GM23338 (cell line): ENCODE measurements at regions not wholly inside any gene's neighbourhood (a gene's known extent, or its start where the extent isn't known, plus 50 kb on each side); places are given as distances from the start of the nearest gene placed in this dataset.

ENCODE experiments used
- ATAC-seq: fragments of 200-7000 bp; cut with Tn5 transposase; 3 replicates; pipeline ENCODE4 v1.9.1; 2020
- DNase-seq: peaks from one replicate; pipeline ENCODE4 v3.0.0-alpha.2; 2015; ENCODE audit warnings: low spot score
- H2AFZ ChIP-seq: fragments of 200-600 bp; sonication (generic); 2 replicates; pipeline ENCODE4 v1.8.0; 2016; ENCODE audit warnings: antibody characterized with exemption, mild to moderate bottlenecking, moderate library complexity
- H3F3A ChIP-seq: fragments of 200-600 bp; sonication (generic); replicated peaks from 2 replicates; pipeline ENCODE4 v1.8.0; 2017; ENCODE audit warnings: antibody characterized with exemption, mixed run types, low read depth
- H3K27ac ChIP-seq: fragments of 200-600 bp; sonication (generic); 2 replicates; pipeline ENCODE4 v1.6.1; 2016; ENCODE audit warnings: low read depth
- H3K27me3 ChIP-seq: fragments of 200-600 bp; sonication (generic); 2 replicates; pipeline ENCODE4 v1.8.0; 2016; ENCODE audit warnings: mild to moderate bottlenecking, mixed run types, moderate library complexity; ENCODE audit not compliant: insufficient read depth
- H3K36me3 ChIP-seq: fragments of 200-600 bp; sonication (generic); 2 replicates; pipeline ENCODE4 v1.8.0; 2016; ENCODE audit warnings: mild to moderate bottlenecking; ENCODE audit not compliant: insufficient read depth
- H3K4me1 ChIP-seq: fragments of 200-600 bp; sonication (generic); 2 replicates; pipeline ENCODE4 v1.8.0; 2016; ENCODE audit warnings: mild to moderate bottlenecking, moderate library complexity; ENCODE audit not compliant: insufficient read depth
- H3K4me2 ChIP-seq: fragments of 200-600 bp; sonication (generic); 2 replicates; pipeline ENCODE4 v1.7.1; 2017; ENCODE audit warnings: mixed run types
- H3K4me3 ChIP-seq: fragments of 200-600 bp; sonication (generic); 2 replicates; pipeline ENCODE4 v1.6.1; 2016; ENCODE audit warnings: mixed run types
- H3K79me2 ChIP-seq: fragments of 200-600 bp; sonication (generic); replicated peaks from 2 replicates; pipeline ENCODE4 v1.8.0; 2017; ENCODE audit warnings: mild to moderate bottlenecking; ENCODE audit not compliant: insufficient read depth
- H3K9me2 ChIP-seq: fragments of 200-600 bp; sonication (generic); 2 replicates; pipeline ENCODE4 v1.8.0; 2017; ENCODE audit not compliant: insufficient read depth
- H4K20me1 ChIP-seq: fragments of 200-600 bp; sonication (generic); replicated peaks from 2 replicates; pipeline ENCODE4 v1.8.0; 2017; ENCODE audit warnings: mild to moderate bottlenecking; ENCODE audit not compliant: insufficient read depth
- H3K27ac Mint-ChIP-seq: 2 replicates; pipeline ENCODE4 v1.8.0; 2020; ENCODE audit warnings: inconsistent platforms, mild to moderate bottlenecking, moderate library complexity, mixed read lengths
- H3K27me3 Mint-ChIP-seq: 3 replicates; pipeline ENCODE4 v1.8.0; 2022; ENCODE audit warnings: low read depth, mild to moderate bottlenecking, moderate library complexity, mixed read lengths, inconsistent platforms; ENCODE audit not compliant: insufficient read depth, poor library complexity
- H3K36me3 Mint-ChIP-seq: 3 replicates; pipeline ENCODE4 v1.8.0; 2021; ENCODE audit warnings: low read depth, mild to moderate bottlenecking, inconsistent platforms, moderate library complexity, mixed read lengths
- H3K4me1 Mint-ChIP-seq: 3 replicates; pipeline ENCODE4 v1.8.0; 2020; ENCODE audit warnings: mild to moderate bottlenecking, inconsistent platforms, mixed read lengths
- H3K4me3 Mint-ChIP-seq: 3 replicates; pipeline ENCODE4 v1.8.0; 2021; ENCODE audit warnings: moderate library complexity, mild to moderate bottlenecking, inconsistent platforms, mixed read lengths
- H3K9me3 Mint-ChIP-seq: 3 replicates; pipeline ENCODE4 v1.8.0; 2020; ENCODE audit warnings: moderate library complexity, mild to moderate bottlenecking, inconsistent platforms, mixed read lengths
- CREB1 ChIP-seq: fragments of 250-450 bp; sonication (Bioruptor Pico); IDR thresholded peaks from 2 replicates; pipeline ENCODE4 v1.5.0; 2020; ENCODE audit warnings: low read depth, mild to moderate bottlenecking, moderate library complexity
- EZH2 ChIP-seq: fragments of 200-600 bp; sonication (generic); IDR thresholded peaks from one replicate; pipeline ENCODE4 v1.8.0; 2017; ENCODE audit warnings: antibody characterized with exemption, mild to moderate bottlenecking, low read depth; ENCODE audit not compliant: unreplicated experiment
- EZH2phosphoT487 ChIP-seq: fragments of 200-600 bp; sonication (generic); IDR thresholded peaks from one replicate; pipeline ENCODE4 v1.8.1; 2018; ENCODE audit warnings: antibody characterized with exemption; ENCODE audit not compliant: unreplicated experiment
- JUNB ChIP-seq: IDR thresholded peaks from one replicate; pipeline ENCODE4 v1.6.1; 2016; ENCODE audit warnings: antibody characterized with exemption; ENCODE audit not compliant: unreplicated experiment
- NANOG ChIP-seq: IDR thresholded peaks from 2 replicates; pipeline ENCODE4 v1.6.1; 2016; ENCODE audit warnings: antibody characterized with exemption, borderline replicate concordance
- POLR2AphosphoS5 ChIP-seq: IDR thresholded peaks from 2 replicates; pipeline ENCODE4 v1.6.1; 2016; ENCODE audit warnings: antibody characterized with exemption, low read depth
- STAT1 ChIP-seq: IDR thresholded peaks from one replicate; pipeline ENCODE4 v1.6.1; 2016; ENCODE audit warnings: antibody characterized with exemption; ENCODE audit not compliant: unreplicated experiment
- ZNF114 ChIP-seq: fragments of 250-450 bp; sonication (Bioruptor Pico); IDR thresholded peaks from 2 replicates; pipeline ENCODE4 v1.5.0; 2020; ENCODE audit warnings: mild to moderate bottlenecking, moderate library complexity
- ZNF331 ChIP-seq: fragments of 250-450 bp; sonication (Bioruptor Pico); IDR thresholded peaks from 2 replicates; pipeline ENCODE4 v1.5.0; 2020; ENCODE audit warnings: low read depth, mild to moderate bottlenecking, moderate library complexity
- TF ChIP-seq, protein P1 (sequence below), 2 experiments: fragments of 200-600 bp in 1 of 2; sonication (generic) in 1 of 2; conservative IDR thresholded peaks; 2 replicates each; pipeline versions ENCODE4 v1.5.1 to v1.6.1; 2016 to 2017; ENCODE audit warnings: antibody characterized with exemption in 2 of 2, low read depth in 2 of 2, mild to moderate bottlenecking in 2 of 2, moderate library complexity in 1 of 2
- TF ChIP-seq, protein P2 (sequence below): IDR thresholded peaks from 2 replicates; pipeline ENCODE4 v1.6.1; 2016; ENCODE audit warnings: antibody characterized with exemption
- TF ChIP-seq, protein P3 (sequence below): IDR thresholded peaks from one replicate; pipeline ENCODE4 v1.6.1; 2018; ENCODE audit warnings: antibody characterized with exemption; ENCODE audit not compliant: unreplicated experiment
- TF ChIP-seq, protein P4 (sequence below): fragments of 250-450 bp; sonication (Bioruptor Pico); IDR thresholded peaks from 2 replicates; pipeline ENCODE4 v1.5.0; 2020; ENCODE audit warnings: mild to moderate bottlenecking, moderate library complexity

DNA sequence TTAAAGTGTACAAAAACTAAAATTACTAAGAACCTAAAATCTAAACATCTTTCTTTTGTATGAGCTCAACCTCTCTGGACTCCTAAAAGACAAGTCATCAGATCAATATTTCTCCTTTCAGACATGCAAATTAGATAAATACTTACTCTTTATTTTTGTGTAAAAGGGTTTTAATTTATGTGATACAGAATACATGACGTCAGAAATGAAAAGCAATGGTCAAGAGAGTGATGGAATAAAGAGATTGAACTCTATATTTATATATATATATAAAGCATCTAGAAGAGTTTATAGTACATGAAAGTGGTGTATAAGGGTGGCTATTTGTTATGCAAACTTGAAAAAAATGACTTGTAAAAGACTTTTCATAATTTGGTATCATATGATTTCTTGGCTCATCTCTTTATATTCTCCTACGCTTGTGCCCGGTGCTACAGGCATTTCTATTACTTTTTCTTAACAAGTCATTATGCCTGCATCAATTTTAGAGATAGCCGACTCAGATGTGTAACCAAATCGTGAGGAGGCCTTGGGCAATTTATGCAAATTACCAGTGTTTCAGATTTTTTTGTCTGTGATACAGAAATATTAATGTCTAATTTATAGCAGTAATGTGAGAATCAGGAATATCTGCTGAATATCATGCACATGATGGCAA, 186.0 kb upstream of the OLFM3 start:
- no peak overlapping the region for H2AFZ ChIP-seq
- Mint-ChIP-seq H3K9me3 (no peaks in the 10 kb centered on the region), H3K36me3 (no peaks in the 10 kb centered on the region), H3K4me1 (peaks cover 6% of the 10 kb centered on the region; the same call in 1 of the 3 replicates), H3K27ac (no peak overlapping the region), H3K4me3 (no peak overlapping the region), H3K27me3 (peaks cover 3% of the 10 kb centered on the region)
- no peaks in the 10 kb centered on the region for H3K27me3 ChIP-seq
- H3K4me2 ChIP-seq: no peak overlapping the region
- H3K9me2 ChIP-seq: 0 out of 2 replicates have a peak, but pooled peaks cover 6% of the 10 kb centered on the region
- H3K36me3 ChIP-seq: no peaks in the 10 kb centered on the region
- H3K79me2 ChIP-seq: no peaks in the 10 kb centered on the region
- H3K4me3 ChIP-seq: no peak overlapping the region
- H3F3A ChIP-seq: no peaks in the 10 kb centered on the region
- TF ChIP-seq EZH2phosphoT487 (no peak), CREB1 (CRISPR knock-in tag) (no peak), ZNF331 (no peak), EZH2 (no peak), JUNB (no peak), NANOG (no peak), ZNF114 (CRISPR knock-in tag) (no peak), STAT1 (no peak), POLR2AphosphoS5 (no peak)
- TF ChIP-seq, protein P1, sequence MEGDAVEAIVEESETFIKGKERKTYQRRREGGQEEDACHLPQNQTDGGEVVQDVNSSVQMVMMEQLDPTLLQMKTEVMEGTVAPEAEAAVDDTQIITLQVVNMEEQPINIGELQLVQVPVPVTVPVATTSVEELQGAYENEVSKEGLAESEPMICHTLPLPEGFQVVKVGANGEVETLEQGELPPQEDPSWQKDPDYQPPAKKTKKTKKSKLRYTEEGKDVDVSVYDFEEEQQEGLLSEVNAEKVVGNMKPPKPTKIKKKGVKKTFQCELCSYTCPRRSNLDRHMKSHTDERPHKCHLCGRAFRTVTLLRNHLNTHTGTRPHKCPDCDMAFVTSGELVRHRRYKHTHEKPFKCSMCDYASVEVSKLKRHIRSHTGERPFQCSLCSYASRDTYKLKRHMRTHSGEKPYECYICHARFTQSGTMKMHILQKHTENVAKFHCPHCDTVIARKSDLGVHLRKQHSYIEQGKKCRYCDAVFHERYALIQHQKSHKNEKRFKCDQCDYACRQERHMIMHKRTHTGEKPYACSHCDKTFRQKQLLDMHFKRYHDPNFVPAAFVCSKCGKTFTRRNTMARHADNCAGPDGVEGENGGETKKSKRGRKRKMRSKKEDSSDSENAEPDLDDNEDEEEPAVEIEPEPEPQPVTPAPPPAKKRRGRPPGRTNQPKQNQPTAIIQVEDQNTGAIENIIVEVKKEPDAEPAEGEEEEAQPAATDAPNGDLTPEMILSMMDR (conservative IDR thresholded peaks at IDR 0.05; ENCODE audit: low read depth in 2 of 2): no peak
- TF ChIP-seq, protein P2, sequence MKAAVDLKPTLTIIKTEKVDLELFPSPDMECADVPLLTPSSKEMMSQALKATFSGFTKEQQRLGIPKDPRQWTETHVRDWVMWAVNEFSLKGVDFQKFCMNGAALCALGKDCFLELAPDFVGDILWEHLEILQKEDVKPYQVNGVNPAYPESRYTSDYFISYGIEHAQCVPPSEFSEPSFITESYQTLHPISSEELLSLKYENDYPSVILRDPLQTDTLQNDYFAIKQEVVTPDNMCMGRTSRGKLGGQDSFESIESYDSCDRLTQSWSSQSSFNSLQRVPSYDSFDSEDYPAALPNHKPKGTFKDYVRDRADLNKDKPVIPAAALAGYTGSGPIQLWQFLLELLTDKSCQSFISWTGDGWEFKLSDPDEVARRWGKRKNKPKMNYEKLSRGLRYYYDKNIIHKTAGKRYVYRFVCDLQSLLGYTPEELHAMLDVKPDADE: no peak
- TF ChIP-seq, protein P3, sequence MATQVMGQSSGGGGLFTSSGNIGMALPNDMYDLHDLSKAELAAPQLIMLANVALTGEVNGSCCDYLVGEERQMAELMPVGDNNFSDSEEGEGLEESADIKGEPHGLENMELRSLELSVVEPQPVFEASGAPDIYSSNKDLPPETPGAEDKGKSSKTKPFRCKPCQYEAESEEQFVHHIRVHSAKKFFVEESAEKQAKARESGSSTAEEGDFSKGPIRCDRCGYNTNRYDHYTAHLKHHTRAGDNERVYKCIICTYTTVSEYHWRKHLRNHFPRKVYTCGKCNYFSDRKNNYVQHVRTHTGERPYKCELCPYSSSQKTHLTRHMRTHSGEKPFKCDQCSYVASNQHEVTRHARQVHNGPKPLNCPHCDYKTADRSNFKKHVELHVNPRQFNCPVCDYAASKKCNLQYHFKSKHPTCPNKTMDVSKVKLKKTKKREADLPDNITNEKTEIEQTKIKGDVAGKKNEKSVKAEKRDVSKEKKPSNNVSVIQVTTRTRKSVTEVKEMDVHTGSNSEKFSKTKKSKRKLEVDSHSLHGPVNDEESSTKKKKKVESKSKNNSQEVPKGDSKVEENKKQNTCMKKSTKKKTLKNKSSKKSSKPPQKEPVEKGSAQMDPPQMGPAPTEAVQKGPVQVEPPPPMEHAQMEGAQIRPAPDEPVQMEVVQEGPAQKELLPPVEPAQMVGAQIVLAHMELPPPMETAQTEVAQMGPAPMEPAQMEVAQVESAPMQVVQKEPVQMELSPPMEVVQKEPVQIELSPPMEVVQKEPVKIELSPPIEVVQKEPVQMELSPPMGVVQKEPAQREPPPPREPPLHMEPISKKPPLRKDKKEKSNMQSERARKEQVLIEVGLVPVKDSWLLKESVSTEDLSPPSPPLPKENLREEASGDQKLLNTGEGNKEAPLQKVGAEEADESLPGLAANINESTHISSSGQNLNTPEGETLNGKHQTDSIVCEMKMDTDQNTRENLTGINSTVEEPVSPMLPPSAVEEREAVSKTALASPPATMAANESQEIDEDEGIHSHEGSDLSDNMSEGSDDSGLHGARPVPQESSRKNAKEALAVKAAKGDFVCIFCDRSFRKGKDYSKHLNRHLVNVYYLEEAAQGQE: no peak
- TF ChIP-seq, protein P4, sequence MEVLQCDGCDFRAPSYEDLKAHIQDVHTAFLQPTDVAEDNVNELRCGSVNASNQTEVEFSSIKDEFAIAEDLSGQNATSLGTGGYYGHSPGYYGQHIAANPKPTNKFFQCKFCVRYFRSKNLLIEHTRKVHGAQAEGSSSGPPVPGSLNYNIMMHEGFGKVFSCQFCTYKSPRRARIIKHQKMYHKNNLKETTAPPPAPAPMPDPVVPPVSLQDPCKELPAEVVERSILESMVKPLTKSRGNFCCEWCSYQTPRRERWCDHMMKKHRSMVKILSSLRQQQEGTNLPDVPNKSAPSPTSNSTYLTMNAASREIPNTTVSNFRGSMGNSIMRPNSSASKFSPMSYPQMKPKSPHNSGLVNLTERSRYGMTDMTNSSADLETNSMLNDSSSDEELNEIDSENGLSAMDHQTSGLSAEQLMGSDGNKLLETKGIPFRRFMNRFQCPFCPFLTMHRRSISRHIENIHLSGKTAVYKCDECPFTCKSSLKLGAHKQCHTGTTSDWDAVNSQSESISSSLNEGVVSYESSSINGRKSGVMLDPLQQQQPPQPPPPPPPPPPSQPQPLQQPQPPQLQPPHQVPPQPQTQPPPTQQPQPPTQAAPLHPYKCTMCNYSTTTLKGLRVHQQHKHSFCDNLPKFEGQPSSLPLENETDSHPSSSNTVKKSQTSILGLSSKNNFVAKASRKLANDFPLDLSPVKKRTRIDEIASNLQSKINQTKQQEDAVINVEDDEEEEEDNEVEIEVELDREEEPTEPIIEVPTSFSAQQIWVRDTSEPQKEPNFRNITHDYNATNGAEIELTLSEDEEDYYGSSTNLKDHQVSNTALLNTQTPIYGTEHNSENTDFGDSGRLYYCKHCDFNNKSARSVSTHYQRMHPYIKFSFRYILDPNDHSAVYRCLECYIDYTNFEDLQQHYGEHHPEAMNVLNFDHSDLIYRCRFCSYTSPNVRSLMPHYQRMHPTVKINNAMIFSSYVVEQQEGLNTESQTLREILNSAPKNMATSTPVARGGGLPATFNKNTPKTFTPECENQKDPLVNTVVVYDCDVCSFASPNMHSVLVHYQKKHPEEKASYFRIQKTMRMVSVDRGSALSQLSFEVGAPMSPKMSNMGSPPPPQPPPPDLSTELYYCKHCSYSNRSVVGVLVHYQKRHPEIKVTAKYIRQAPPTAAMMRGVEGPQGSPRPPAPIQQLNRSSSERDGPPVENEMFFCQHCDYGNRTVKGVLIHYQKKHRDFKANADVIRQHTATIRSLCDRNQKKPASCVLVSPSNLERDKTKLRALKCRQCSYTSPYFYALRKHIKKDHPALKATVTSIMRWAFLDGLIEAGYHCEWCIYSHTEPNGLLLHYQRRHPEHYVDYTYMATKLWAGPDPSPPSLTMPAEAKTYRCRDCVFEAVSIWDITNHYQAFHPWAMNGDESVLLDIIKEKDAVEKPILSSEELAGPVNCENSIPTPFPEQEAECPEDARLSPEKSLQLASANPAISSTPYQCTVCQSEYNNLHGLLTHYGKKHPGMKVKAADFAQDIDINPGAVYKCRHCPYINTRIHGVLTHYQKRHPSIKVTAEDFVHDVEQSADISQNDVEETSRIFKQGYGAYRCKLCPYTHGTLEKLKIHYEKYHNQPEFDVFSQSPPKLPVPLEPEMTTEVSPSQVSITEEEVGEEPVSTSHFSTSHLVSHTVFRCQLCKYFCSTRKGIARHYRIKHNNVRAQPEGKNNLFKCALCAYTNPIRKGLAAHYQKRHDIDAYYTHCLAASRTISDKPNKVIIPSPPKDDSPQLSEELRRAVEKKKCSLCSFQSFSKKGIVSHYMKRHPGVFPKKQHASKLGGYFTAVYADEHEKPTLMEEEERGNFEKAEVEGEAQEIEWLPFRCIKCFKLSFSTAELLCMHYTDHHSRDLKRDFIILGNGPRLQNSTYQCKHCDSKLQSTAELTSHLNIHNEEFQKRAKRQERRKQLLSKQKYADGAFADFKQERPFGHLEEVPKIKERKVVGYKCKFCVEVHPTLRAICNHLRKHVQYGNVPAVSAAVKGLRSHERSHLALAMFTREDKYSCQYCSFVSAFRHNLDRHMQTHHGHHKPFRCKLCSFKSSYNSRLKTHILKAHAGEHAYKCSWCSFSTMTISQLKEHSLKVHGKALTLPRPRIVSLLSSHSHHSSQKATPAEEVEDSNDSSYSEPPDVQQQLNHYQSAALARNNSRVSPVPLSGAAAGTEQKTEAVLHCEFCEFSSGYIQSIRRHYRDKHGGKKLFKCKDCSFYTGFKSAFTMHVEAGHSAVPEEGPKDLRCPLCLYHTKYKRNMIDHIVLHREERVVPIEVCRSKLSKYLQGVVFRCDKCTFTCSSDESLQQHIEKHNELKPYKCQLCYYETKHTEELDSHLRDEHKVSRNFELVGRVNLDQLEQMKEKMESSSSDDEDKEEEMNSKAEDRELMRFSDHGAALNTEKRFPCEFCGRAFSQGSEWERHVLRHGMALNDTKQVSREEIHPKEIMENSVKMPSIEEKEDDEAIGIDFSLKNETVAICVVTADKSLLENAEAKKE (CRISPR knock-in tag): no peak
- no peak for DNase-seq
- H4K20me1 ChIP-seq: no peaks in the 10 kb centered on the region
- H3K27ac ChIP-seq: no peak overlapping the region
- ATAC-seq: no peak
- no peaks in the 10 kb centered on the region for H3K4me1 ChIP-seq
